Type B pancreatic cell (in vitro differentiated cells): ENCODE measurements at regions not wholly inside any gene's neighbourhood (a gene's known extent, or its start where the extent isn't known, plus 50 kb on each side); places are given as distances from the start of the nearest gene placed in this dataset.
"Not testable (repeated sequence)": the region's sequence is repeated elsewhere in the genome, so short reads cannot be mapped to it uniquely, and the experiment has no call there.

Source experiments
- DNase-seq: peaks from one replicate; pipeline ENCODE4 v3.0.0; 2021; ENCODE audit warnings: mixed read lengths; ENCODE audit not compliant: unreplicated experiment; ENCODE audit errors: extremely low spot score
- H3K27ac Mint-ChIP-seq: 2 replicates; pipeline ENCODE4 v1.8.0; 2021; ENCODE audit warnings: mild to moderate bottlenecking, mixed read lengths
- H3K27me3 Mint-ChIP-seq: 2 replicates; pipeline ENCODE4 v1.8.0; 2021; ENCODE audit warnings: mixed read lengths
- H3K36me3 Mint-ChIP-seq: 2 replicates; pipeline ENCODE4 v1.8.0; 2021; ENCODE audit warnings: mixed read lengths
- H3K4me1 Mint-ChIP-seq: one replicate; pipeline ENCODE4 v1.8.0; 2021; ENCODE audit warnings: mixed read lengths; ENCODE audit not compliant: unreplicated experiment
- H3K4me3 Mint-ChIP-seq: 2 replicates; pipeline ENCODE4 v1.8.0; 2021; ENCODE audit warnings: mild to moderate bottlenecking, mixed read lengths
- H3K9me3 Mint-ChIP-seq: 2 replicates; pipeline ENCODE4 v1.8.0; 2021; ENCODE audit warnings: mixed read lengths
- CTCF ChIP-seq: fragments of 200-600 bp; sonication (generic); conservative IDR thresholded peaks from 2 replicates; pipeline ENCODE4 v1.5.0; 2021; ENCODE audit warnings: antibody characterized with exemption, mild to moderate bottlenecking

- no peaks in the 10 kb centered on the region for H3K4me1 Mint-ChIP-seq
- no peaks in the 10 kb centered on the region for H3K9me3 Mint-ChIP-seq
- no peak for DNase-seq
- no peaks in the 10 kb centered on the region for H3K27me3 Mint-ChIP-seq
- no peak overlapping the region for H3K4me3 Mint-ChIP-seq
- no peaks in the 10 kb centered on the region for H3K36me3 Mint-ChIP-seq
- no peak for TF ChIP-seq CTCF
- H3K27ac Mint-ChIP-seq = no peak overlapping the region
Measured at GRCh38 chr4:154120006-154120676, 331.3 kb upstream of the SFRP2 start.

- H3K27ac Mint-ChIP-seq = no peak overlapping the region
- DNase-seq = no peak
- no peaks in the 10 kb centered on the region for H3K9me3 Mint-ChIP-seq
- no peaks in the 10 kb centered on the region for H3K27me3 Mint-ChIP-seq
- TF ChIP-seq CTCF = no peak
- no peaks in the 10 kb centered on the region for H3K4me1 Mint-ChIP-seq
- H3K4me3 Mint-ChIP-seq = no peak overlapping the region
- no peaks in the 10 kb centered on the region for H3K36me3 Mint-ChIP-seq
Measured at GRCh38 chr4:154119317-154119716, 330.4 kb upstream of the SFRP2 start.

GRCh38 chr4:154117726-154118125 lies 328.8 kb upstream of the SFRP2 start:
- H3K4me3 Mint-ChIP-seq, H3K36me3 Mint-ChIP-seq, H3K9me3 Mint-ChIP-seq, DNase-seq, H3K4me1 Mint-ChIP-seq, H3K27ac Mint-ChIP-seq, H3K27me3 Mint-ChIP-seq: not testable (repeated sequence)

- Mint-ChIP-seq H3K9me3 (peaks cover 7% of the 10 kb centered on the region), H3K4me3 (no peak overlapping the region), H3K27ac (no peak overlapping the region), H3K36me3 (no peaks in the 10 kb centered on the region), H3K4me1 (no peaks in the 10 kb centered on the region), H3K27me3 (no peaks in the 10 kb centered on the region)
- DNase-seq = no peak
- TF ChIP-seq CTCF = no peak
Measured at GRCh38 chr4:154107337-154107736, 318.5 kb upstream of the SFRP2 start.

GRCh38 chr4:154088741-154089140 lies 299.9 kb upstream of the SFRP2 start:
- Mint-ChIP-seq H3K36me3 (no peaks in the 10 kb centered on the region), H3K4me3 (no peak overlapping the region), H3K27ac (no peak overlapping the region), H3K9me3 (no peaks in the 10 kb centered on the region), H3K4me1 (no peaks in the 10 kb centered on the region), H3K27me3 (peaks cover 3% of the 10 kb centered on the region)
- TF ChIP-seq CTCF = no peak
- DNase-seq = no peak

- Mint-ChIP-seq H3K36me3 (no peaks in the 10 kb centered on the region), H3K9me3 (no peaks in the 10 kb centered on the region), H3K4me1 (no peaks in the 10 kb centered on the region), H3K27ac (no peak overlapping the region), H3K4me3 (no peak overlapping the region), H3K27me3 (peaks cover 3% of the 10 kb centered on the region)
- TF ChIP-seq CTCF = no peak
- DNase-seq = no peak
Measured at GRCh38 chr4:154086247-154086646, 297.4 kb upstream of the SFRP2 start.
